H4 (cell line): ENCODE measurements at regions not wholly inside any gene's neighbourhood (a gene's known extent, or its start where the extent isn't known, plus 50 kb on each side); places are given as distances from the start of the nearest gene placed in this dataset.
"Not testable (repeated sequence)": the region's sequence is repeated elsewhere in the genome, so short reads cannot be mapped to it uniquely, and the experiment has no call there.

Experiments used
- DNase-seq: peaks from one replicate; pipeline ENCODE4 v3.0.0-alpha.2; 2015; ENCODE audit warnings: low spot score

- DNase-seq, result not testable (repeated sequence)
These were observed 450.7 kb downstream of the ZNF33B start for GRCh38 chr10:42187501-42188195.

- not testable (repeated sequence) for DNase-seq
These were observed 460.3 kb downstream of the ZNF33B start for GRCh38 chr10:42177793-42178689.

GRCh38 chr10:42177077-42177792 is 461.1 kb downstream of the ZNF33B start:
- no peak for DNase-seq

GRCh38 chr10:42150428-42151061 is 487.8 kb downstream of the ZNF33B start:
- DNase-seq, result no peak

GRCh38 chr10:42149722-42150427 is 488.5 kb downstream of the ZNF33B start:
- DNase-seq, result no peak

DNA sequence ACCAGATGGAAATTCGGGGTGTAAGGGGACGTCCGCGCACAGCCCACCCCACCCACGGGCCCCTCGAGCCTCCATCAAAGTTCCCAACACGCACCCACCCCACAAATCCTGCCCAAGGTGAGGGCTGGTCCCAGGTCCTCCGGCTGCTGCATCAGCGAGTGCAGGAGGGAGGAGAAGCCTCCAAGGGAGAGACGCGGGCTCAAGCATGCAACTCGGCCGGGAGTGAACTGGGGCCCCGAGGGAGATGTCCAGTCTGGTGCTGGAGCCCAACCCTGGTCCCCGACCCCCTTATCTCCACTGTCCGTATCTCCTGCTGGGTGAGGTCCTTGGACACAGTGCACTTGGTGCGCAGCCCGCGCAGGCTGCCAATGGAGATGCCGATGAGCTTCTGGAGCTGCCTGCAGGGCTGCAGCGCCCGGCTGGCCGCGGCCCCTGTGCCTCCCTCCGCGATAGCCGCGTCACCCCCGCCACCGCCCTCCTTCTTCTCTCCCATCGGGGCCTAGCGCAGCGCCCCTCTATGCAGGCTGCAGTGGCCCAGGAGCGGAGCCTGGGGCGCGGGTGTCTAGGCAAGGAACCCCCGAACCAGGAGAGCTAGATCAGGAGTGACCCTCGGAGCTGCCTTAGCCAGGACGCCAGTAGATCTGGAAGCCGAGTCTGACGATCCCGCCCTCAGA is 489.2 kb downstream of the ZNF33B start:
- DNase-seq, result no peak

DNA sequence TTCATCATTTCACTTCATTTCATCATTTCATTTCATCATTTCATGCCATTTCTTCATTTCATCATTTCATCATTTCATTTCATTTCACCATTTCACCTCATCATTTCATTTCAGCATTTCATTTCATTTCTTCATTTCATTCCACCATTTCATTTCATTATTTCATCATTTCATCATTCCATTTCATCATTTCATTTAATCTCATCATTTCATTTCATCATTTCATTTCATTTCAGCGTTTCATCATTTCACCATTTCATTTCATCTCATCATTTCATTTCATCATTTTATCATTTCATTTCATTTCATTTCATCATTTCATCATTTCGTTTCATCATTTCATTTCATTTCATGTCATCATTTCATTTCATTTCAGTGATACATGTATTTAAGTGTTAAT is 492.2 kb downstream of the ZNF33B start:
- DNase-seq, result not testable (repeated sequence)

GRCh38 chr10:42138023-42138422 is 500.3 kb downstream of the ZNF33B start:
- not testable (repeated sequence) for DNase-seq

DNA sequence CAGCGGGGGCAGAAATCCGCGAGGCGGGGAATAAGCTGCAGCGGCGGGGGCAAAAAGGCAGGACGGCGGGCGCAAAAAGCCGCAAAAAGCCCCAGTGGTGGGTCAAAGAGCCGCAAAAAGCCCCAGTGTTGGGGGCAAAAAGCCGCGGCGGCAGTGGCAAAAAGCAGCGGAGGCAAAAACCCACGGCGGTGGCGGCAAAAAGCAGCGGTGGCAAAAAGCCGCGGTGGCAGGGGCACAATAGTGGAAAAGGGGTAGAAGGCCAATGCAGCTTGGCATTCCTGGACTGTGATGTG is 525.3 kb downstream of the ZNF33B start:
- DNase-seq, result no peak

- DNase-seq, result no peak
These were observed 525.8 kb downstream of the ZNF33B start for GRCh38 chr10:42112331-42113157.

- no peak for DNase-seq
These were observed 526.6 kb downstream of the ZNF33B start for GRCh38 chr10:42111661-42112330.

DNA sequence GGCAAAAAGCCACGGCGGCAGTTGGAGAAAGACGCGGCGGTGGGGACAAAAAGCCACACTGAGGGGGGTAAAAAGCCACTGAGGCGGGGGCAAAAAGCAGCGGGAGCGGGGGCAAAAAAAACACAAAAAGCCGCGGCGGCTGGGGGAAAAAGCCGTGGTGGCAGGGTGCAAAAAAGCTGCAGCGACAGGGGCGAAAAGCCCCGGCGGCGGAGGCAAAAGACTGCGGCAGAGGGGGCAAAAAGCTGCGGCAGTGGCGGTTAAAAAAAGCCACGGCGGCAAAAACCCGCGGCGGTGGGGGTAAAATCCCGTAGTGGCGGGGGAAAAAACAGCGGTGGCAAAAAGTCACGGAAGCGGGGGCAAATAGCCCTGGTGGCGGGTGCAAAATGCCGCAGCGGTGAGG is 527.3 kb downstream of the ZNF33B start:
- DNase-seq, result no peak
